HG03039 (cell line): ENCODE measurements at regions not wholly inside any gene's neighbourhood (a gene's known extent, or its start where the extent isn't known, plus 50 kb on each side); places are given as distances from the start of the nearest gene placed in this dataset.
"Not testable (repeated sequence)": the region's sequence is repeated elsewhere in the genome, so short reads cannot be mapped to it uniquely, and the experiment has no call there.

ENCODE experiments used
- ATAC-seq: cut with Tn5 transposase; IDR thresholded peaks from one replicate; pipeline ENCODE4 v1.9.1; 2021; ENCODE audit warnings: mild to moderate bottlenecking, moderate library complexity; ENCODE audit not compliant: unreplicated experiment

DNA sequence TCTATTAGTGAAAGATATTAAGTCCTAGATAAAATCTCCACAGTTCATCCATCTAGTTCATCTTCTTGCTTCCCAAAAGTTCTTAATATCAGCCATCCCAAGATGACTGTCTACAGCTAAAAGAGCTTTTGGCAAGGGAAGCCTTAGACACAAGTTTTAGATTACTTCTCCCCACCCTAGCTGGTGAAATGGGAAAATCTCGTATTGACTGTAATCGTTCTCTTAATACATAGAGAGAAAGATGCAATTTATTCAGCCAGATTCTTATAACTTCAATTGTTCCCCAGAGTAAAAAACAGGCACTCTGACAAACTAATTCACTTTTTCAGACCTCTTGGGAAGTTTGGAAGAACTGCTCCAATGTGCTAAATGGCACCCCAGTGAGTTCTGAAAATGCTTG lies 1439.6 kb upstream of the C9orf72 start:
- ATAC-seq: no peak

DNA sequence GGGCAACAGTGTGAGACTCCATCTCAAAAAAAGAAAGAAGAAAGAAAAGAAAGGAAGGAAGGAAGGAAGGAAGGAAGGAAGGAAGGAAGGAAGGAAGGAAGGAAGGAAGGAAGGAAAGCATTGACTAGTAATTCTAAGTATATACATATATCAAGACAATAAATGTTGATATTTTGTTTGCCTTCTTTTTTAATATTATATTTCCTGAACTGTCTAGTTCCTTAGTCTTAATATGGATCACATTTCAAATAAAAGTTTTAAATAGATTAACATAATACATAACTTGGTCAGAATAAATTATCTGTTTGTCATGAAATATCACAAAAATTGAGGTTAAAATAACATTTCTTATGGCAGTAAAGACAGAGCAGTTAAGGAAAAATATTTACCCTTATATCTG lies 1448.4 kb upstream of the C9orf72 start:
- ATAC-seq: no peak

DNA sequence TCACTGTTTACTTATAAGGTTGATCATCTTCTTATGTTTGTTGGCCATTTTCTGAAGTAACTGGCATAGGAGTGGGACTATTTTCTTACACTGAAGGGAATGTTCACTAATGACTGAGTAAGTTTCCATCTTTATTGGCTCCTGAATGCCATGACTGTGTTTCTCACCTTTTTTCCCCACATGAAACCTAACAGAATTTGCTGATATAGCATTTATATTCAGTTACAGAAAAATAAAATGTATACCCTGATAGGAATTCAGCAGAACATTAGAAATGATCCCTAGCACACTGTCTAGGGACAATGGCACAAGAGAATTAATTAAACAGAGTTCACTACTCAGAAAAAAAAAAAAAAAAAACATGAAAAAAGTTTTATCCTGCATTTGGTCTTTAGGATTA lies 1465.1 kb upstream of the C9orf72 start:
- no peak for ATAC-seq

DNA sequence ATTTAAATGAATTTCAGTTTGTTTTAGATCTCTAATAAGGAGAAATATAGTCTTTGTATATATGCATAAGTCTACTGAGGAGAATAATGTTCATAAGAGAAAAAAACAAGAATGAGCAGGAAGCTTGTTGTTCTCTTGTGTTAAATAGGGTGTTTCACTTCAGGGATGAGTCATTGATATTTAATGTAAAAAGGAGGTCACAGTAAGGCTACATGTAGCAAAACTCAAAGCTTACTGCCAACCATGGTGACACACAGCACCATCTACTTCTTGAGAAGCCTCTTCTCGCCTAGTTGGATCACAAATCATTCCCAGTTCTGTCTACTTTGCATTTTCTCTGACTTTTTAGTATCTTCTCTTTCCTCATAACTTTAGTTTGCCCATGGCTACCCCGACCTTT lies 1466.0 kb upstream of the C9orf72 start:
- no peak for ATAC-seq

DNA sequence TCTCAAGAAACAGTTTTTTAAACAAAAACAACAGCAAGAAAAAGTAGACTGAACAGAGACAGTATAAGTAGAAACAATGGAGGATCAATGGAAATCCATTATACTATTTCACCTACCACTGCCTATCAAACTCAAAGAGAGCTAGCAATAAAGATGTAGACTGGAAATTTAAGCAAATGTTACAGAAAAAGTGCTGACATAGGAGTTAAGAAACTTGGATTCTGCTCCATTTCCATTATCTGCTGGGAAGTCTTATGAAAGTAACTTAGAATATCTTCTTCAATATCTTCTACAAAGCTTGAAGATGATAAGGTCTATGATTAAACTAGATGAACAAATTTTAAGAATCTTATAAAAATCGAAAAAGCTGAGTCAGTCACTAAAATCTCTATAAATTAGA lies 1469.8 kb upstream of the C9orf72 start:
- ATAC-seq: no peak

DNA sequence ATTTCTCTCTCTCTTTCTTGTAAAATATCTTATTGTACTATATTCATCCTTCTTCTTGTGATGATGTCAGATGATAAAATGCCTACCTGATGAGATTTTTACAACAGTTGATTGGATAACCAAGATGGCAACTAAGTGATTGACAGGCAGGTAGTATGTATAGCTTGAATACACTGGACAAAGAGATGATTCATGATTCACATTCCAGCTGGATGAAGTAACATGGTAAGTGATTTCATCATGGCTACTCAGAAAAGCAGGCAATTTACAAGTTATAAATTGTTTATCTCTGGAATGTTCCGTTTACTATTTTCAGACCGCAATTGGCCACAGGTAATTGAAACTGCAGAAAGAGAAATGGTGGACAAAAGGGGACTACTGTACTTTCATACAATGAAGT lies 1471.7 kb upstream of the C9orf72 start:
- ATAC-seq: no peak

DNA sequence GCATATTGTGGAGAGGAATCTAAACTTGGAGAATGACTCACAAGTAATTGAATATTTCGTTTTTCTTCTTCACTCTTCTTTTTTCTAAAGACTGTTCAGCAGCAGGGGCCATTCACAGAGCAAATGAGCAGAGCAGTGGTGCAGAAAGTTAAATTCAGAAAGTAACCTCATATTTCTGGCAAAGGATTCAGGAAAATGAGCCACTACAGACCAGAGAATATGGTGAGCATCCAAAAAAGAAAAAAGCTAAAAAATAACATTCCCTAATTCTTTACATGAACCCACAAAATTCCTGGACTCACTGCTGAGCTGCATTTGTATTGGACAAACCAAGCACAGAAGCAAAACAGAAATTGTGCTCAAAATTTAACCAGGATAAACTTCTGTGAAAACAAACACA lies 1486.8 kb upstream of the C9orf72 start:
- no peak for ATAC-seq

DNA sequence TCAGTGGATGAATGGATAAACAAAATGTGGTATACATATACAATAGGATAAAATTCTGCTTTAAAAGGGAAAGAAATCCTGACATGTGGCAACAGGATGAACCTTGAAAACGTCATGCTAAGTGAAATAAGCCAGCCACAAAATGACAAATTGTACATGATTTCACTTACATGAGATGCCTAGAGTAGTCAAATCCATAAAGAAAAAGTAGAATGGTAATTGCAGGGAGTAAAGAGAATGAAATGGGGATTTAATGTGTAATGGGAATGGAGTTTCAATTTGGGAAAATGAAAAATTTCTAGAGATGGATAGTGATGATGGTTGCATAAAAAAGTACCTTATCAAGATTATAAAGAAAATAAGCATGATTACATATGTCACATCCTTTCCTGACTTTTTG lies 1489.2 kb upstream of the C9orf72 start:
- no peak for ATAC-seq

DNA sequence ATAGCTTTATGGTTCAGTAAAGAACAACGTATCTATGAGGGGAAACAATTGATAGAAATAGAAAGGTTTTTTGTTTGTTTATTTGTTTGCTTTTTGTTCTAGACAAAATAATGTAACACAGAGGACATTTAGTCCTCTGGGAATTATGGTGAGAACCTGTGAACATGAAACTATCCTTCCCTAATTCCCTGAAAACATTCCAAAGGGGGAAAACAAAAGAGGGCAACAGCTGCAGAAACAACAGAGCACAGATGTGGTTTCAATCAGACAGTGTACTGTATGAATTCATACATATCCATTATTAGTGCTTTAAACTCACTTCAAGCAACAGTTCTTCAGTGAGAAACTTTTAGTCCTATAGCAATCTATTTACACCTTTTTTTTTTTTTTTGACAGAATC lies 1489.8 kb upstream of the C9orf72 start:
- ATAC-seq: no peak

DNA sequence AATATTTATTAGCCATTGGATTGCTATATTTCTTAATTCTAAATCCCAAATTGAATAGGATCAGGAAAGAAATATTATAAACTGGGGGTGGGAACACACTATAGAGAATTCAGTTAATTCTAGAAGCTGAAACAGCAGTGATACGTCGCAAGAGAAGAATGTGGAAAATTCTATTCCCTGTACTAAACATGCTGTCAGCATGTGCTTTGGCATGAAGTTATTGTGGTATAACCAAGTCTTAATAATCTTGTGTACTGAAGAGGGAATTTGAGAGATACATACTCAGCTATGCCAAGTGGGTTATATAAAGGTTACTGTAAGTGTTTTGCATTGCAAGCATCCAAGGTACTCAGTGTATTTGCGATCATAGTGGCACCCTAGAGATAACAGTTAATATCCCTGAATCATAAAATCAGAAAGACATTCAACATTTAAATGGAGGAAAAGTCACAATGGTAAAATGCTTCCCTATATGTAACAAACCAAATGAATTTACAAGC lies 1492.9 kb upstream of the C9orf72 start:
- ATAC-seq: no peak

DNA sequence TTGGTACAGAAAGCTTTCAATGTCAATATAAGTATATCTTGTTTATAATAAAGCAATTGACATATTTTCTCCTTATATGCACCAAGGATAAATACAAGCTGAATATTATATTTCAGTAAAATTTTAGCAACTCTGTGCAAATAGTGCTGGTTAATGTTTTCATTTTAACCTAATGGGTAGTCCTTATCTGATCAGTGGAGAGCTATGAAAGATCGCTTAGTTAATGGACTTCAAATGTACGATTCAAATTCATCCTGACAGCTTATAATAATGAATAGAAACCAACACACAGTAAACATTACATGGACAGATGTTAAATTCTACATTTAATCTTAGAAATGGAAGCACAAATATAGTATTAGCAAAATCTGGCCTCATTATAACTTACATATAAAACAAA lies 1495.2 kb upstream of the C9orf72 start:
- ATAC-seq: no peak

DNA sequence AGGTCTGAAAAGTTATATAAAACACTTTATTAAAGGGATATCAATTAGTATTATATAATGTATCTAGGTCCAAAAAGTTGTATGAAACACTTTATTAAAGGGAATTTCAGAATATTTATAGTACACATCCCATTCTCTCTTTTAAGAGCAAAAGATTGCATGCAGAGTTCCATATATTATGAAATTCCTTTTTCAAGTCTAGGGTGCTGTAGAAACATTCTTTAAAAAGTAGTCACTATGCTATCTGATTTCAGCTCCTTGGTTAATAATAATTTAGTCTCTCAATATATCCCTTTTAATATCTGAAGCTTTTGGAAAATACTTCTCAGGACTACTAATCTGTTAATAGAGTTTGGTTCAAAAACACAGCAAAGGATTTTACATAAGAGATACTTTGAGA lies 1496.1 kb upstream of the C9orf72 start:
- ATAC-seq: no peak

DNA sequence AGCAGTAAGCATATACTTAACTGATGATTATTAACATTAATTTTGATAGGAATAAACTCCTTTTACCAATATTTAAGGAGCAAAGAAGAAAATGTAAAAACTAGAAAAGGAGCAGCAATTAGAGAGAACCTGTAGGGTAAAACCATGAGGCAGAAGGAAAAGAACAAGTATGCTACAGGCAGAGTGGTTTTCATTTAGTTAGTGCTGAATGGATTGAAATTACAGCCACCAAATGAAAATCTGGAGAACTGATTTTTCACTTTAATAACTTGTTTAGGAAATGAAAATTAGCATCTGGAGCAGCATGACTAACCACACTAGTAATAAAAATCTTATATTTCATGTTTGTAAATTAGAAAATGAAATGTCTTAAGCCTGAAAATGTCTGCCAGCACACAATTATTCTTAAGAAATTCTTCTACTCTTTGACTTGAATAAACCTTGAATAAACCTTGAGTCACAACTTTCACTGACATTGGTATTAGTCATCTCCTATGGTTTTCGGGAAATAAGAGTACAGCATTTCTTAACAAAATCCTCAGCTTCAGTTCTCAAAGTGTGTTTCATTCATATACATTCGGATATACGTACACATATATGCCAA lies 1504.9 kb upstream of the C9orf72 start:
- no peak for ATAC-seq

DNA sequence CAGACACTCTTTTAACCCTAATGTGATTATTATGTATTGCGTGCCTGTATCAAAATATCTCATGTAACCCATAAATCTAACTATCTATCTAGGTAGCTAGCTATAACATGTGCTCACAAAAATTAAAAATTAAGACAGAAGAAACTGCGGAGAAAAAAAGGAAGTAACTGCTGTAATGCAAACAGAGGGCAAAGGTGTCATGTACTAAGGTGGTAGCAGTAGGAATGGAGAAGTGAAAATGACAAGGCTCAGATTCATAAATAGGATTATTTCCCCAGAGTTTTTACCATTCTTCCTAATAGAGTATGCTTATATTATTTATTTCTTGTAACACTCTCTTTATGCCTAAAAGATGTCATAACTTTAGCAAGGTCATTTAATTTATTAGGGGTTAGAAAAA lies 1527.5 kb upstream of the C9orf72 start:
- ATAC-seq: no peak

DNA sequence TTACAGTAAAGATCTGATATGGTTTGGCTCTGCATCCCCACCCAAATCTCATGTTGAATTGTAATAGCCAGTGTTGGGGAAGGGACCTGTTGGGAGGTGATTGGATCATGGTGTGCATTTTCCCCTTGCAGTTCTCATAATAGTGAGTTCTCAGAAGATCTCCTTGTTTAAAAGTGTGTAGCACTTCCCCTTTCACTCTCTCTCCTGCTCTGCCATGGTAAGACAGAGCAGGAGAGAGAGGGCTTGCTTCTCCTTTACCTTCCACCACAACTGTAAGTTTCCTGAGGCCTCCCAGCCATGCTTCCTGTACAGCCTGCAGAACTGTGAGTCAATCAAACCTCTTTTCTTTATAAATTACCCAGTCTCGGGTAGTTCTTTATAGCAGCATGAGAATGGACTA lies 1530.9 kb upstream of the C9orf72 start:
- ATAC-seq: not testable (repeated sequence)

DNA sequence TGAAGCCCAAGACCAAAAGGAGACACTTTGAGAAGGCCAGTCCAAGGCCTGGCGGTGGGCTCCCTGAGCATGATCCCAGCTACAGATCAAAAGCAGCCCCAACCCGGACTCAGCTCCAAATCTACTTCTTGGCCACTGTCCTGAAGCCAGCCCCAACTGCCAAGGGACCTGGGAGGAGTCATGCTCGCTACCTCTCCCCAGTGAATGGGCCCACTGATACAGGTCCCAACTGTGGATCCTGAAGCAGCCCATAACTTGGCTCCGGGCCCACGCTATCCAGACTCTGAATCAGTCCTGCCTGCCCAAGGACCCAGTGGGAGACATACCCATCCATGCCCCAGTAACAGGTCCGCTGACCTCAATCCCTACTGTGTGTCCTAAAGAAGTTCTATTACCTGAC lies 1545.3 kb upstream of the C9orf72 start:
- ATAC-seq: no peak

DNA sequence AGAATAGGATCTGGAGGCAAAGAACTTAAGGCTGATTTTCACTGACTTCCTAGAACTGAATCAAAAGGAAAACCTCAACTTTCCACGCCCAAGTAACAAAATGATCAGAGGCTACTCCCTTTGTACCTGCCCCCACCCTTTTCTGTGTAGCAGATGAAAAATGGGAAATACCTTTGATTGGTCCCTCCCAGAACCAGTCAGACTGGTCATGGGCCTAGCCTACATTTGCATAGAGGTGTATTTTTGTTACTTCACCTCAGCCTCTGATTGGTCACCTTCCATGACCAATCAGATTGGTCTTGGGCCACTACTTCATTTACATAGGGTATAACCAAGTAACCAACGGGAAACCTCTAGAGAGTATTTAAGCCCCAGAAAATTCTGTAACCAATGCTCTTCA lies 1553.5 kb upstream of the C9orf72 start:
- ATAC-seq: no peak

DNA sequence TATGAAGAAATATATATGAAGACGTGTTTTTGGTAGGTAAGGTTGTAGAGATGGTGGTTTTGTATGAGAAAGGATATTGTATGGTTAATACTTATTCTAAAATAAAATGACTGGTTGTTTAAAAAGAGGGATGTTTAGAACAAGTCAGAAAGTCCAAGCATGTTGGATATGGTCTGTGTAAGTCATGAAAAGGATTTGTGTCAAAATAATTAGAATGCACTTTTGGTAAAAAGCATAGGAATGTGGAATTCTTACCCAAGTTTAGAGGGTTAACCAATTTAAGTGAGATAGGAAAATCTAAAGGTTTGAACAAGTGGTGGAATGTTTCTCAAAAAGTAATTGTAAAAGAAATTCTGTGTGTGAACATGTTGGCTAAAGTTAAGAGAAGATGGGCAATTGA lies 1556.5 kb upstream of the C9orf72 start:
- no peak for ATAC-seq

DNA sequence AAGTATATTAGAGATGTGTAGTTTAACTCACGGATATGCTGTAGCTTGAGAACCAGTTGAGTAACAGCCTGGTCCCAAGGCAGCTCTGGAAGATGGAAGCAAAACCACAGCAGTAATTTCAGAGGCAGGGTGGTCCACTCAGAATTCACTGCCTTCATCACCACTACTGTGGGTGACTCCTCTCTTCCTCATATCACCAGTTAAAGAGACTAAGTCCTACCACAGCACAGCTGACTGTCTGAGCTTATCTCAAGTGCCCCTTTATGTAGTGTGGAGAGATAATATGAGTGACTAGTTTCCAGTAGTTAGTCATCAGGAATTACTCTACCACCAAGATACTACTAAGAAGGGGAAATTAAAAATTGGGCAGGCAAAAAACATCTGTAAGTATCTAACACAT lies 1571.2 kb upstream of the C9orf72 start:
- no peak for ATAC-seq

DNA sequence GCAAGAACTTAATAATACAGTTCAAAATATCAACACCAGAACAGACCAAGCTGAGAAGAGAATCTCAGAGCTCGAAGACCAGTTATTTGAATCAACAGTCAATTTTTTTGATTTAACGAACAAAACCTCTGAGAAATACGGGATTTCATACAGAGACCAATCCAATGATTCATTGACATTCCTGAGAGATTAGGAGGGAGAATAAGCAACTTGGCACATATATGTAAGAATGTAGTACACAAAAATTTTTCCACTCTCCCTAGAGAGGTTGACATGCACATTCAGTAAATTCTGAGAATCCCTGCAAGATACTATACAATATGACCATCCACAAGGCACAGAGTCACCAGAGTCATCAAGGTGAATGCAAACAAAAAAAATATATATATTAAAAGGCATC lies 1577.3 kb upstream of the C9orf72 start:
- no peak for ATAC-seq

DNA sequence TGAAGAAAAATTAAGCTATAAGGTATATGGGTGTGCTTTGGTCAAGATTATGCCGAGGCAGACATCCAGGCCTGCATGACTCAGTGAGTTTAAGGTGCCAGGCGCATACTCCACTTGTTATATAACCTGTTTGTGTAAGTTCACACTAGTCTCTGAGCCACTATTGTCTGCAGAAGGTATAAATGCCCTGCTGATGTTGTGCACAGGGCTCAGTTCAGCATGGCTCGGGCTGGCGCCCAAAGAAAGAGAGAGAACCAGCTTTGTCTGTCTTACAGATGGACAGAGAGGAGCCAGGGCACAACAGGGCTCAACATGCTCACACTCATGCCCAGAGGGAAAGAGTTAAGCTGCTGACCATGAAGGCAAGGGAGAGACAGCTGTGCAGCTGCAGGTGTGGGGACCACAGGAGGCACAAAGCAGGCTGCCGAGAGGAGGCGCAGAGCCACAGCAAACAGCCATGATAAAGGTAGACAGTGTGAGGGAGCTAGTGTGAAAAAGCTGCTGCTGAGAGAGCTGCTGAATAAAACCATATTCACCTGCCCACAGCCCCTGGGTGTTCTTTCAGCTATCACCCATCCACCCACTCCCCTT lies 1587.6 kb upstream of the C9orf72 start:
- ATAC-seq: no peak

DNA sequence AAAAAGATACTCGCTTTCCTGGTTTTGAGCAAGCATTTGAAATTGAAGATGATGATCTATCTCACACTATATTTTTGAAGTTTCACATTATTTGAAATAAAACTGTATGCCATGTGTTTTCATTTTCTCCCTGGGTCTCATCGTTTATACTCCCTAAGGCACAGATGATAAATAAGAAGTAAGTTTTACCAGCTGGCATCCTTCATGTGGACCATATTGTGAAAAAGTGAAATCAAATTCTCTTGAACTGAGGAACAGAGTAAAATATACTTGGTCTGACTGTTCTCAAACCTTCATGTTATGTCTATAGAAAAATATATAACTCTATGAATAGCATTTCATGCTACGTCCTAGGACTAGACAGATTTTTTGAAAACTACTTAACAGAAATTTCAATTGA lies 1600.9 kb upstream of the C9orf72 start:
- no peak for ATAC-seq

DNA sequence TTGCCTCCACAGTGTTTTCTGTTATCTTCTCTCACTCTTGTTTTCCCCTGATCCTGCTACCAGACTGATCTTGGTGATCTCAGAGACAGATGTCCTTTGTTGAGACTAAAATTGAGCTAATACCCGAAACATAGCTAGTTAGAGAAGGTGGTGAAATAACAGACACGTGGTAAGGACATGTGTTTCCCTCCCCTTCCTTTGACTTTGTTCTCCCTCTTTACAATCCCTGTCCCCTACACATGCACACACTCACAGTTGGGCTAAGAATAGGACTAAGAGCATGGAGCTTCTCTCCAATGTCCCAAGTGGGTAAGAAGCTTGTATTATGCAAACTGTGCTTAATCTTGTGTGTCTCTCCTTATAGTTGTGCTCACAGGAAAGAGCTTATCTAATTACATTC lies 1603.0 kb upstream of the C9orf72 start:
- no peak for ATAC-seq
